ENCODE measurements at regions not wholly inside any gene's neighbourhood (a gene's known extent, or its start where the extent isn't known, plus 50 kb on each side); places are given as distances from the start of the nearest gene placed in this dataset.

- H3K27me3 ChIP-seq: no peaks in the 10 kb centered on the region
- H3K27ac ChIP-seq: no peak overlapping the region
- WGBS, 2 donors (ENCODE audit: low coverage in 1 of 2): 90% methylated on average over 1 of the region's 1 CpG; no CpG with 5 or more reads in 1 of the 2 donors
- no peaks in the 10 kb centered on the region for H3K9me3 ChIP-seq
- no peaks in the 10 kb centered on the region for H3K36me3 ChIP-seq
- in situ Hi-C loops (cut with MboI; ENCODE audit: low pct_ligation_motif_present in 1 of 4, low pct_unique_long_range_greater_than_20kb in 1 of 4, low sequenced_read_pairs in 3 of 4): no loop called here
- intact Hi-C loops (cut with DNase I; ENCODE audit: low total_unique reads): no loop called here
- no peak overlapping the region for H3K4me3 ChIP-seq
- peaks cover 0 to 7% (median 3%) of the 10 kb centered on the region in 4 donors for H3K4me1 ChIP-seq
- TF ChIP-seq POLR2A (IDR thresholded peaks at IDR 0.05) (no peak), EP300 (IDR thresholded peaks at IDR 0.05; ENCODE audit: low read depth) (no peak), POLR2AphosphoS5 (IDR thresholded peaks at IDR 0.05) (no peak)
- TF ChIP-seq, protein P1, sequence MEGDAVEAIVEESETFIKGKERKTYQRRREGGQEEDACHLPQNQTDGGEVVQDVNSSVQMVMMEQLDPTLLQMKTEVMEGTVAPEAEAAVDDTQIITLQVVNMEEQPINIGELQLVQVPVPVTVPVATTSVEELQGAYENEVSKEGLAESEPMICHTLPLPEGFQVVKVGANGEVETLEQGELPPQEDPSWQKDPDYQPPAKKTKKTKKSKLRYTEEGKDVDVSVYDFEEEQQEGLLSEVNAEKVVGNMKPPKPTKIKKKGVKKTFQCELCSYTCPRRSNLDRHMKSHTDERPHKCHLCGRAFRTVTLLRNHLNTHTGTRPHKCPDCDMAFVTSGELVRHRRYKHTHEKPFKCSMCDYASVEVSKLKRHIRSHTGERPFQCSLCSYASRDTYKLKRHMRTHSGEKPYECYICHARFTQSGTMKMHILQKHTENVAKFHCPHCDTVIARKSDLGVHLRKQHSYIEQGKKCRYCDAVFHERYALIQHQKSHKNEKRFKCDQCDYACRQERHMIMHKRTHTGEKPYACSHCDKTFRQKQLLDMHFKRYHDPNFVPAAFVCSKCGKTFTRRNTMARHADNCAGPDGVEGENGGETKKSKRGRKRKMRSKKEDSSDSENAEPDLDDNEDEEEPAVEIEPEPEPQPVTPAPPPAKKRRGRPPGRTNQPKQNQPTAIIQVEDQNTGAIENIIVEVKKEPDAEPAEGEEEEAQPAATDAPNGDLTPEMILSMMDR (IDR thresholded peaks at IDR 0.05): no peak
- no peak for DNase-seq
Measured at GRCh38 chr3:66606126-66606525, 105.3 kb upstream of the LRIG1 start.

DNA sequence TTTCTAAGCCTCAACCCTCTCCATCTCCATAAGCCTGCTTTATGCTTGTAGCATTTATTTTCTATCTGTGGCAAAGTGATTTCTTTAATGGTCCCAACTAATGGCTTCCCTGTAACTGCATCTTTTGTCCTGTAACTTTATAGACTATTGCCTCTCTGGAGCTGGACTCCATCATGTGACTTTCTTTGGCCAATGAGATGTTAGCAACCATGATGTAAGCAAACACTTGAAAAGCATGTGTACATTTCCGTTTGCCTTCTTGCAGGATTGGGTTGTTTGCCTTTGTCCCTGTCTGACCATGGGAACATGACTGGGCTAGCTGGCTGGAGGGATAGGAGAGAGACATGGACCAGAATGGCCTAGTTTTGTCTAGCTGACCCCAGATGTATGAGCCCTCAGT, 106.0 kb upstream of the LRIG1 start:
- in situ Hi-C loops (cut with MboI; ENCODE audit: low pct_ligation_motif_present in 1 of 4, low pct_unique_long_range_greater_than_20kb in 1 of 4, low sequenced_read_pairs in 3 of 4): no loop called here
- WGBS, 2 donors (ENCODE audit: low coverage in 1 of 2): 76 to 100% methylated on average over 1 of the region's 1 CpG
- H3K4me3 ChIP-seq: no peak overlapping the region

DNA sequence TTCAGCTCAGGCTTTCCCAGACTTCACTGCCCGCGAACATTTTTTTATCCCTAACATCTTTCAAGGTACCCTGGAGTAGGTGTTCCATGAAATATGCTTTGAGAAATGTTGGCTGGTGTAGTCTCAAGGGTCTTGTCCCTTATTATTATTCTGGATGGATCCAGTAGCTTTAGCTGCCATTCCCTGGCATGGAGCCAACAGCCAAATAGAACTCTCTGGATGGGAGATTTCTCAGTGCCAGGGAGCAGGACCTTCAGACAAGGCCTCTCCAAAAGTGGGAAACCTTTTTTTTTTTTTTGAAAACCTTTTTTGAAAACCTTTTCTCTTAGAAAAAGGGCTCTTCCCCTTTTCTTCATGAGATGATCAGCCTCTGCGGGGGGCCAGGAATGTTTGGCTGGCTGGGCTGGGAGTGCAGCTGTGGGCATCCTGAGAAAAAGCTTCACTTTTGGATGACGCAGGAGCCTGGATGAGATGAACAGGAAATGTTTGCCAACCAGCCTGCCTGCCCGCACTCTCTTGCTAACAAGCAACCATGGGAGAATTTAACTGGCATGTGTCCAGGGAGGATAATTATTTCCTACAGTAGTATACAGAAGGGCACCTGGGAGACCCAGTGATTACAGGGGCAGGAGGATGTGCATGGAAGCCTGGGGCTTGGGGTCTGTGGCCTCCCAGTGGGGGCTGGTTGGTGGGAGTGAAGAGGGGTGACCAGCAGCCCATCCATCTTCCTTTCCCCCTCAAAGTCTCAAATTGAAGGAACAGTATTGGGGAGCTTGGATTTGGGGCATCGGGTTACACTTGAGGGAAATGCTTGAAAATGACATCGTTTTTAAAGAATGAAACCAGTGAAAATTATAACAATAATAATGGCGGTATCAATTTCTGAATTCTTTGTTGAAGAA, 109.1 kb upstream of the LRIG1 start:
- H3K4me3 ChIP-seq: no peak overlapping the region
- in situ Hi-C loops (cut with MboI; ENCODE audit: low pct_ligation_motif_present in 1 of 4, low pct_unique_long_range_greater_than_20kb in 1 of 4, low sequenced_read_pairs in 3 of 4): no loop called here
- WGBS, 2 donors (ENCODE audit: low coverage in 1 of 2): 67 to 91% methylated on average over 5 to 8 of the region's 8 CpGs

More for the DNA sequence above, 106.0 kb upstream of the LRIG1 start:
- intact Hi-C loops (cut with DNase I; ENCODE audit: low total_unique reads): no loop called here
- Histone ChIP-seq H3K27ac (no peak overlapping the region), H3K27me3 (no peaks in the 10 kb centered on the region), H3K36me3 (no peaks in the 10 kb centered on the region), H3K4me1 (peaks cover 0 to 7% (median 3%) of the 10 kb centered on the region in 4 donors), H3K9me3 (no peaks in the 10 kb centered on the region)
- TF ChIP-seq POLR2AphosphoS5 (IDR thresholded peaks at IDR 0.05): no peak
- no peak for TF ChIP-seq POLR2A (IDR thresholded peaks at IDR 0.05)
- TF ChIP-seq, protein P1 (IDR thresholded peaks at IDR 0.05): no peak
- no peak for TF ChIP-seq EP300 (IDR thresholded peaks at IDR 0.05; ENCODE audit: low read depth)
- no peak for DNase-seq

DNA sequence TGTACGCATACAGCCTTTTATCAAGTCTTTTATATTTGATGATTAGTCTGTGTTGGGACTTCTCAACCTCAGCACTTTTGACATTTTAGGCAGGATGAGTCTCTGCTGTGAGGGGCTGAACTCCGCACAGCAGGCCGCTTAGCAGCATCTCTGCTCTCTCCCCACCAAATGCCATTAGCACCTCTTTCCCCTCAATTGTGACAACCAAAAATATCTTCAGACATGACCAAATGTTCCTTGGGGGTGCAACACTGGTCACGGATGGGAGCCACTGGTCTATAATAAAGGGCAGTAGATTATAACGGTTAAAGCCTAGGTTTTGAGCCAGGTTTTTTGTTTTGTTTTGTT, 109.7 kb upstream of the LRIG1 start:
- Histone ChIP-seq H3K9me3 (no peaks in the 10 kb centered on the region), H3K4me3 (no peak overlapping the region), H3K27ac (no peak overlapping the region), H3K27me3 (no peaks in the 10 kb centered on the region), H3K36me3 (no peaks in the 10 kb centered on the region), H3K4me1 (peaks cover 0 to 6% (median 0%) of the 10 kb centered on the region in 4 donors)
- intact Hi-C loops (cut with DNase I; ENCODE audit: low total_unique reads) (no loop called here), in situ Hi-C loops (cut with MboI; ENCODE audit: low pct_ligation_motif_present in 1 of 4, low pct_unique_long_range_greater_than_20kb in 1 of 4, low sequenced_read_pairs in 3 of 4) (no loop called here)
- no peak for DNase-seq
- WGBS, 2 donors (ENCODE audit: low coverage in 1 of 2): 93 to 100% methylated on average over 3 to 5 of the region's 5 CpGs
- TF ChIP-seq, protein P1 (IDR thresholded peaks at IDR 0.05): no peak
- TF ChIP-seq EP300 (IDR thresholded peaks at IDR 0.05; ENCODE audit: low read depth) (no peak), POLR2A (IDR thresholded peaks at IDR 0.05) (no peak), POLR2AphosphoS5 (IDR thresholded peaks at IDR 0.05) (no peak)

More for the DNA sequence above, 109.1 kb upstream of the LRIG1 start:
- no peaks in the 10 kb centered on the region for H3K27me3 ChIP-seq
- H3K36me3 ChIP-seq: no peaks in the 10 kb centered on the region
- H3K4me1 ChIP-seq: peaks cover 0 to 6% (median 0%) of the 10 kb centered on the region in 4 donors
- H3K27ac ChIP-seq: no peak overlapping the region
- H3K9me3 ChIP-seq: no peaks in the 10 kb centered on the region
- no peak for DNase-seq
- TF ChIP-seq POLR2AphosphoS5 (IDR thresholded peaks at IDR 0.05) (no peak), POLR2A (IDR thresholded peaks at IDR 0.05) (no peak), EP300 (IDR thresholded peaks at IDR 0.05; ENCODE audit: low read depth) (no peak)
- TF ChIP-seq, protein P1 (IDR thresholded peaks at IDR 0.05): no peak
- intact Hi-C loops (cut with DNase I; ENCODE audit: low total_unique reads): no loop called here

Data from transverse colon (tissue), 4 donors.